Germinal center (tissue), 1 donor: ENCODE measurements at regions not wholly inside any gene's neighbourhood (a gene's known extent, or its start where the extent isn't known, plus 50 kb on each side); places are given as distances from the start of the nearest gene placed in this dataset.
"Not testable (repeated sequence)": the region's sequence is repeated elsewhere in the genome, so short reads cannot be mapped to it uniquely, and the experiment has no call there.

ENCODE experiments used
- DNase-seq: peaks from one replicate; pipeline ENCODE4 v3.0.0; 2012; ENCODE audit warnings: mixed read lengths, low spot score

GRCh38 chr9:81741103-81741502 is 51.8 kb upstream of the TLE1 start:
- no peak for DNase-seq

- DNase-seq: no peak
These were observed 58.7 kb upstream of the TLE1 start for GRCh38 chr9:81748091-81748490.

GRCh38 chr9:81753436-81753835 is 64.1 kb upstream of the TLE1 start:
- no peak for DNase-seq

- DNase-seq: no peak
These were observed 64.9 kb upstream of the TLE1 start for GRCh38 chr9:81754245-81754644.

GRCh38 chr9:81755721-81756120 is 66.4 kb upstream of the TLE1 start:
- DNase-seq: no peak

- no peak for DNase-seq
These were observed 67.2 kb upstream of the TLE1 start for GRCh38 chr9:81756561-81756960.

GRCh38 chr9:81758123-81758797 is 68.9 kb upstream of the TLE1 start:
- DNase-seq: no peak

GRCh38 chr9:81759680-81760215 is 70.4 kb upstream of the TLE1 start:
- no peak for DNase-seq

GRCh38 chr9:81767921-81768320 is 78.6 kb upstream of the TLE1 start:
- DNase-seq: no peak

- no peak for DNase-seq
These were observed 82.2 kb upstream of the TLE1 start for GRCh38 chr9:81771571-81771970.

- no peak for DNase-seq
These were observed 82.8 kb upstream of the TLE1 start for GRCh38 chr9:81772144-81772543.

- DNase-seq: no peak
These were observed 87.0 kb upstream of the TLE1 start for GRCh38 chr9:81776390-81776789.

- no peak for DNase-seq
These were observed 87.5 kb upstream of the TLE1 start for GRCh38 chr9:81776834-81777233.

- no peak for DNase-seq
These were observed 88.1 kb upstream of the TLE1 start for GRCh38 chr9:81777482-81777881.

- DNase-seq: no peak
These were observed 93.1 kb upstream of the TLE1 start for GRCh38 chr9:81782313-81782995.

GRCh38 chr9:81787747-81788632 is 98.6 kb upstream of the TLE1 start:
- no peak for DNase-seq

GRCh38 chr9:81789721-81790120 is 100.4 kb upstream of the TLE1 start:
- DNase-seq: no peak

GRCh38 chr9:81790166-81790565 is 100.8 kb upstream of the TLE1 start:
- no peak for DNase-seq

- DNase-seq: no peak
These were observed 101.7 kb upstream of the TLE1 start for GRCh38 chr9:81791076-81791475.

GRCh38 chr9:81798606-81799005 is 109.3 kb upstream of the TLE1 start:
- DNase-seq: no peak

- DNase-seq: no peak
These were observed 111.8 kb upstream of the TLE1 start for GRCh38 chr9:81801190-81801589.

GRCh38 chr9:81804306-81804705 is 115.0 kb upstream of the TLE1 start:
- DNase-seq: no peak

- not testable (repeated sequence) for DNase-seq
These were observed 116.5 kb upstream of the SPATA31D4 start for GRCh38 chr9:81811688-81812087.
